Ovary (tissue), 7 donors: ENCODE measurements at regions not wholly inside any gene's neighbourhood (a gene's known extent, or its start where the extent isn't known, plus 50 kb on each side); places are given as distances from the start of the nearest gene placed in this dataset.

ENCODE experiments used
- DNase-seq, 5 donors: peaks; one replicate each; pipeline ENCODE4 v3.0.0-alpha.2; 2019 to 2020
- H3K27ac ChIP-seq, 2 donors: fragments of 200-600 bp; one replicate each; pipeline versions ENCODE4 v1.5.1 to v1.8.0; 2019 to 2022
- H3K27me3 ChIP-seq: fragments of 200-600 bp; one replicate; pipeline ENCODE4 v1.8.0; 2022
- H3K36me3 ChIP-seq: fragments of 200-600 bp; sonication (generic); one replicate; pipeline ENCODE4 v1.5.1; 2019
- H3K4me1 ChIP-seq: one replicate; pipeline ENCODE4 v1.8.1; 2013; ENCODE audit warnings: mild to moderate bottlenecking, moderate library complexity; ENCODE audit not compliant: insufficient read depth
- H3K4me3 ChIP-seq: fragments of 200-600 bp; sonication (generic); one replicate; pipeline ENCODE4 v1.5.1; 2017
- H3K9me3 ChIP-seq, 2 donors: fragments of 200-600 bp in 1 of 2; sonication (generic) in 1 of 2; one replicate each; pipeline versions ENCODE4 v1.5.1 to v1.8.1; 2013 to 2019; ENCODE audit warnings: mild to moderate bottlenecking in 1 of 2, moderate library complexity in 1 of 2
- EP300 ChIP-seq: sonication (generic); formaldehyde crosslinking; IDR thresholded peaks from one replicate; pipeline ENCODE4 v1.6.1; 2017; ENCODE audit warnings: antibody characterized with exemption
- POLR2A ChIP-seq: fragments of 450-650 bp; IDR thresholded peaks from one replicate; pipeline ENCODE4 v1.6.1; 2017; ENCODE audit warnings: antibody characterized with exemption, mild to moderate bottlenecking, moderate library complexity
- WGBS, 3 donors: extraction: QIAGEN DNeasy Blood & Tissue Kit in 1 of 3; methylation state at CpG; one replicate each; pipeline versions ENCODE4 v1.1.5 to v1.1.7; 2013 to 2017; 5-methylcytosine and 5-hydroxymethylcytosine counted together
- intact Hi-C, 4 donors: fragments of 100-400 bp; cut with DNase I; formaldehyde crosslinking; loops; one replicate each; pipeline versions ENCODE4 v1.11.0 to v1.15.1; 2022 to 2023
- TF ChIP-seq, protein P1 (sequence below), 3 donors: fragments of 450-650 bp in 2 of 3; fragments of 200-600 bp in 1 of 3; IDR thresholded peaks; one replicate each; pipeline versions ENCODE4 v1.5.1 to v1.8.0; 2016 to 2022; ENCODE audit warnings: antibody characterized with exemption in 3 of 3, mild to moderate bottlenecking in 1 of 3
- donor health status: DM: no; HTN: no; CAD: no; lungs with moderate emphysema.
- donor health status: DM: no; HTN: no; CAD: no.
- donor health status: Bipolar disorder and iron deficiency.
- donor health status: DM: no; HTN: no; CAD: no.
- donor health status: DM: yes; HTN: yes; CAD: no.

DNA sequence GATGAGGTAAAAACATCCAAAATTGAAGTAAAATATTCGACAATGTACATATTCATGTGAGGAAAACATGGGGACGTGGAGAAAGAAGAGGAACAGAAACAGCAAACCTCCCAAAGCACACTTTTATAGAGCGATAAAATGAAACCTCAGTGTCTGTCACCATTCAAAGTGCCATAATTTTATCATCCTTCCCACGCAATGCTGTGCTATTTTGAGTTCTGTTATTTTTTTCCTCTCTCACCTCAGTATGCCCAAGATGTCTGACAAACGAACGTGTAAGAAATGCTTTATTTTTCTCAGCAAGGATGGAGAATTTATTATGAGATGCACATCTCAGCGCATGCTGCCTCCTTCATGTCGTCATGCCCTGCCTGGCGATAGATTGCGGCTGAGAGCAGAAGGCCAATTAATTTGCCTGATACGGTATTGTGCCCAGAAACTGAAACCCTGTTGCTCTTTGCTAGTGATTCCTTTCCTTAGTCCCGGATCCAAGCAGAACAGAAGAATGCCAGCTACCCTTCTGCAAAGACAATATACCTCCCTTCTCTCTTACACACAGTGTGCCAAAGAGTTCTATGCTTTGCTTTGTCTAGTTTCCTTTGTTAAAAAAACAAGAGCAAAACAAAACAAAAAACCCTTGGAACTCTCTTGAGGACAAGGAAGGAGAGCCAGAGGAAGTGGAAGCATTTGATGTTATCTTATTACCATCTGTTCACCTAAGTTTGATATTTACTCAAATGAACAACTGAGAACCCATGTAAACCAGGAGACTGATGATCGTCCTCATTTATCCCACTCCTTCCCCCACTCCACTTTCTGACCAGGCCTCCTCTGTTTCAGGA is 192.4 kb downstream of the SEMA6A start:
- Histone ChIP-seq H3K27me3 (no peaks in the 10 kb centered on the region), H3K36me3 (no peaks in the 10 kb centered on the region), H3K4me1 (no peaks in the 10 kb centered on the region), H3K27ac (no peak overlapping the region), H3K4me3 (no peak overlapping the region), H3K9me3 (no peaks in the 10 kb centered on the region)
- no peak for DNase-seq
- intact Hi-C loops, result no loop called here
- WGBS, 3 donors, result 76 to 86% (median 85%) methylated on average over 13 of the region's 13 CpGs
- TF ChIP-seq EP300, result no peak
- TF ChIP-seq, protein P1, sequence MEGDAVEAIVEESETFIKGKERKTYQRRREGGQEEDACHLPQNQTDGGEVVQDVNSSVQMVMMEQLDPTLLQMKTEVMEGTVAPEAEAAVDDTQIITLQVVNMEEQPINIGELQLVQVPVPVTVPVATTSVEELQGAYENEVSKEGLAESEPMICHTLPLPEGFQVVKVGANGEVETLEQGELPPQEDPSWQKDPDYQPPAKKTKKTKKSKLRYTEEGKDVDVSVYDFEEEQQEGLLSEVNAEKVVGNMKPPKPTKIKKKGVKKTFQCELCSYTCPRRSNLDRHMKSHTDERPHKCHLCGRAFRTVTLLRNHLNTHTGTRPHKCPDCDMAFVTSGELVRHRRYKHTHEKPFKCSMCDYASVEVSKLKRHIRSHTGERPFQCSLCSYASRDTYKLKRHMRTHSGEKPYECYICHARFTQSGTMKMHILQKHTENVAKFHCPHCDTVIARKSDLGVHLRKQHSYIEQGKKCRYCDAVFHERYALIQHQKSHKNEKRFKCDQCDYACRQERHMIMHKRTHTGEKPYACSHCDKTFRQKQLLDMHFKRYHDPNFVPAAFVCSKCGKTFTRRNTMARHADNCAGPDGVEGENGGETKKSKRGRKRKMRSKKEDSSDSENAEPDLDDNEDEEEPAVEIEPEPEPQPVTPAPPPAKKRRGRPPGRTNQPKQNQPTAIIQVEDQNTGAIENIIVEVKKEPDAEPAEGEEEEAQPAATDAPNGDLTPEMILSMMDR (IDR thresholded peaks at IDR 0.05), result no peak
- TF ChIP-seq POLR2A, result no peak

DNA sequence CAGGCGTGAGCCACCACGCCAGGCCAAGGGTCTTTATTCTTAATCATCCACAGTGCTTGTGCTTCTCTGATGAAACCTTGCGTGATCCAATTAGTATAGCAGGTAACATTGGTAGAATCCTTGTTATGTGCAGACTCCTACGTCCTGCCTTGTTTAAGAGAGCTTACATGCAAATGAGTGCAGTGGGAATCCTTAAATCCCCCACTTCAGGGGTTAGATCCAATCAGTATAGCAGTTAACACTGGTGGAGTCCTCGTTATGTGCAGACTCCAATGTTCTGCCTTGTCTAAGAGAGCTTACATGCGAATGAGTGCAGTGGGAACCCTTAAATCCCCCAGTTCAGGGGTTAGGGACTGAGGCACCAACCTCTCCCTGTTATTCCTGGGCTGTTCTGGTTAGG is 193.4 kb downstream of the SEMA6A start:
- WGBS, 3 donors, result 96 to 99% (median 97%) methylated on average over 6 of the region's 6 CpGs
- no peak overlapping the region for H3K27ac ChIP-seq
- no peaks in the 10 kb centered on the region for H3K9me3 ChIP-seq
- H3K4me3 ChIP-seq, result no peak overlapping the region
- no peaks in the 10 kb centered on the region for H3K27me3 ChIP-seq
- no peak for TF ChIP-seq EP300
- TF ChIP-seq, protein P1 (IDR thresholded peaks at IDR 0.05), result no peak
- TF ChIP-seq POLR2A, result no peak
- H3K36me3 ChIP-seq, result no peaks in the 10 kb centered on the region
- intact Hi-C loops, result no loop called here
- H3K4me1 ChIP-seq, result no peaks in the 10 kb centered on the region
- DNase-seq, result no peak

DNA sequence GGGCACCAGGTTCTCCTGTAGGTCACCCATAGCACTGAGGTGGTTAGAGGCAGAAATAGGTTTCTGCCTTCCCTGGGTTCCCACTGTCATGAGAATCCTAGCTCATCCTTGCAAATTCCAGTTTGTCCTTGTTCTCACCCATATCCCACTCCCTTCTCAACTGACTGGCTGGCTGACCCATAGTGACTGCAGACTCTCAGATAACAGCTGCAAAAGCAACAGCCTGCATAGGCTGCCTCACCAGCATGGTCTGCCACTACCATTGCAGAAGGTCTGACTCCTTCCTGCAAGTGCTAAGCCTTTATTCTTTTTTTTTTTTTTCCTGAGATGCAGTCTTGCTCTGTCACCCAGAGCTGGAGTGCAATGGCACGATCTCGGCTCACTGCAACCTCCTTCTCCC is 194.0 kb downstream of the SEMA6A start:
- intact Hi-C loops, result no loop called here
- no peaks in the 10 kb centered on the region for H3K9me3 ChIP-seq
- TF ChIP-seq POLR2A (no peak), EP300 (no peak)
- TF ChIP-seq, protein P1 (IDR thresholded peaks at IDR 0.05), result no peak

DNA sequence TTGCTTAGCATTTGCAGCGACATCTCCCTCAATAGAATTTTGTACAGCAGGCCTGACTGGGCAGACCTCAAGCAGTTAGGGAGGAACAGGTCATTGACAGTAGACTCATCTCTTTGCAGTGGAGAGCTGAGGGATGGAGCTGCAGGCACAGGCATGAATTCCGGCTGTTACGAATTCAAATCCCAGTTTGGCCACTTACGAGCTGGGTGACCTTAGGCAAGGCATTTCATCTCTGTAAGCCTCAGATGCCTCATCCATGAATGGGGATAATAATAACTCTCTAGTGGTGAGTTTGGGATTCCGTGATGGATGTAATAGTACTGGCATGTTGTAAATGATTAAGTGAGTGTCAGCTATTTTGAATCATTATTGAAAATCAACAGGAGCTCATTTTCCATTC is 195.3 kb downstream of the SEMA6A start:
- TF ChIP-seq POLR2A, result no peak
- no peak for TF ChIP-seq EP300
- TF ChIP-seq, protein P1 (IDR thresholded peaks at IDR 0.05), result no peak
- Histone ChIP-seq H3K36me3 (no peaks in the 10 kb centered on the region), H3K4me3 (no peak overlapping the region), H3K27me3 (no peaks in the 10 kb centered on the region), H3K27ac (no peak overlapping the region), H3K4me1 (no peaks in the 10 kb centered on the region), H3K9me3 (no peaks in the 10 kb centered on the region)
- WGBS, 3 donors, result 97% methylated on average over 5 of the region's 5 CpGs
- DNase-seq, result no peak
- intact Hi-C loops, result no loop called here

More for the DNA sequence above, 194.0 kb downstream of the SEMA6A start:
- Histone ChIP-seq H3K36me3 (no peaks in the 10 kb centered on the region), H3K4me3 (no peak overlapping the region), H3K4me1 (no peaks in the 10 kb centered on the region), H3K27ac (no peak overlapping the region), H3K27me3 (no peaks in the 10 kb centered on the region)
- WGBS, 3 donors, result 98 to 100% (median 99%) methylated on average over 2 of the region's 2 CpGs
- DNase-seq, result no peak
